ENCODE measurements at regions not wholly inside any gene's neighbourhood (a gene's known extent, or its start where the extent isn't known, plus 50 kb on each side); places are given as distances from the start of the nearest gene placed in this dataset.

DNA sequence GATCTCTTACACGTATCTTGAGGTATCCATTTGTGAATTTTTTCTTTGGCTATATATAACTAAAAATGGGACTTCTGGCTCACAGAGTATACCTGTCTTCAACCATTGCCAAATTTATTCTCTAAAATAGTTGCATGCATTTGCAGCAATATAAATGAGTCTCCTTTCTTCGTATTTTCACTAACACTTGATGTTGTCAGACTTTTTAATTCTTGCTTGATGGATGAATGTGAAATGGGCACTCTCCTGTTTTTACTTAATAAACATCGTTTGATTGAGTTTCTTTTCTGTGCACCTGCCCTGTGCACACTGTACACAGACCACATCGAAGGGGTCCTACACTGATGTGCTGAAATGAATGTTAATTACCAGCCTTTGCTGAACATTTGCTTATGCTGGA lies 121.8 kb downstream of the DDX1 start:
- Histone ChIP-seq H3K4me3 (no peak overlapping the region), H3K27ac (no peak overlapping the region)
- no peak for DNase-seq (ENCODE audit: low spot score)
- TF ChIP-seq, protein P1, sequence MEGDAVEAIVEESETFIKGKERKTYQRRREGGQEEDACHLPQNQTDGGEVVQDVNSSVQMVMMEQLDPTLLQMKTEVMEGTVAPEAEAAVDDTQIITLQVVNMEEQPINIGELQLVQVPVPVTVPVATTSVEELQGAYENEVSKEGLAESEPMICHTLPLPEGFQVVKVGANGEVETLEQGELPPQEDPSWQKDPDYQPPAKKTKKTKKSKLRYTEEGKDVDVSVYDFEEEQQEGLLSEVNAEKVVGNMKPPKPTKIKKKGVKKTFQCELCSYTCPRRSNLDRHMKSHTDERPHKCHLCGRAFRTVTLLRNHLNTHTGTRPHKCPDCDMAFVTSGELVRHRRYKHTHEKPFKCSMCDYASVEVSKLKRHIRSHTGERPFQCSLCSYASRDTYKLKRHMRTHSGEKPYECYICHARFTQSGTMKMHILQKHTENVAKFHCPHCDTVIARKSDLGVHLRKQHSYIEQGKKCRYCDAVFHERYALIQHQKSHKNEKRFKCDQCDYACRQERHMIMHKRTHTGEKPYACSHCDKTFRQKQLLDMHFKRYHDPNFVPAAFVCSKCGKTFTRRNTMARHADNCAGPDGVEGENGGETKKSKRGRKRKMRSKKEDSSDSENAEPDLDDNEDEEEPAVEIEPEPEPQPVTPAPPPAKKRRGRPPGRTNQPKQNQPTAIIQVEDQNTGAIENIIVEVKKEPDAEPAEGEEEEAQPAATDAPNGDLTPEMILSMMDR (IDR thresholded peaks at IDR 0.05), result no peak

DNA sequence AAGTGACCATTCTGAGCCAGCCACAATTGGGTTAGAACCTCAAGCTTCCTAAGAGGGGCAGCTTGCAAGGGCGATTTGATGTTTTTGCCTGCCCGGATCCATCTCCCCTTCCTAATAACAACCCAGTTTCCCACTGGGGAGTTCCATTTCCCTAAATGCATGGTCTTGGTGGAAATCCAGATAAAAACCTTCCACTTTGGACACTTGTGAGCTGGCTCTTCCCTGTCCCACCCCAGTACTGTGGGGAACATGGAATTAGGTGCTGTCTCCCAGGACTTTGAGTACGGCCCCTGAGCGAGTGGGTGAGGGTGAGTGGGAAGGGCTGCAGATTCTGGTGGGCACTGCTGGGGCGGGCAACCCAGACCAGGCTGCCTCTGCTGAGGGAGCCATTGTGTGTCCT lies 122.3 kb downstream of the DDX1 start:
- TF ChIP-seq, protein P1 (IDR thresholded peaks at IDR 0.05), result no peak

DNA sequence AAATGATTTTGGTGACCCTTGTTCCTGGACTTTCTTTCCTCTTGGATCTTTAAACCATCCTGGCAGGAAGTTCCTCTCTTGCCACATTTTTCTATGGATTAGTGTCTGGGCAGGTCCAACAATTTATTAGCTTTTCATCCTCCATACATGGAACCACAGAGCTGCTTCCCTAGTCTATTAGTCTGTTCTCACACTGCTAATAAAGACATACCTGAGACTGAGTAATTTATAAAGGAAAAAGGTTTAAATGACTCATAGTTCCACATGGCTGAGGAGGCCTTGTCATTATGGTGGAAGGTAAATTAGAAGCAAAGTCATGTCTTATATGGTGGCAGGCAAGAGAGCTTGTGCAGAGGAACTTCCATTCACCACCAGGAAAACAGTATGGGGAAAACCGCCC lies 122.9 kb downstream of the DDX1 start:
- Histone ChIP-seq H3K4me3 (no peak overlapping the region), H3K27ac (no peak overlapping the region)
- TF ChIP-seq, protein P1 (IDR thresholded peaks at IDR 0.05), result no peak
- no peak for DNase-seq (ENCODE audit: low spot score)

More for the DNA sequence above, 122.3 kb downstream of the DDX1 start:
- Histone ChIP-seq H3K4me3 (no peak overlapping the region), H3K27ac (no peak overlapping the region)
- DNase-seq (ENCODE audit: low spot score), result no peak

DNA sequence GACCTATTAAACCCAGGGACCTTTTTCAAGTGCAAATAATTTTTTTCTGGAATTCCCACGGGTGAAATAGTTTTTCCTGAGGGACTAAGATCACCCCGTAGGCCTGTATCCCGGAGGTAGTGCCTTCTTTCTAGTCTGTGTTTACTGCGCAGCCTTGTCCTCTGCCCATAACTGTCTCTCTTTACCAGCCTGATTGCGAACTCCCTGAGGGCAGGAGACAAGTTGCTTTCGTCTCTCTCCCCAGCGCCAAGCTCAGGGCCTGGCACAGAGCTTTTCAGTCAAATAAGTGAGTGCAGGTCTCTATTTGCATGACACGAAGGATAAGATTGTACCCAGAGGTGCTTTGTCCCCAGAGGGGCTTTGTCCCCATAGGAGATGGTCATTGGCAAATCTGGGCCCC lies 123.9 kb downstream of the DDX1 start:
- DNase-seq (ENCODE audit: low spot score), result no peak
- Histone ChIP-seq H3K27ac (no peak overlapping the region), H3K4me3 (no peak overlapping the region)
- TF ChIP-seq, protein P1 (IDR thresholded peaks at IDR 0.05), result no peak

DNA sequence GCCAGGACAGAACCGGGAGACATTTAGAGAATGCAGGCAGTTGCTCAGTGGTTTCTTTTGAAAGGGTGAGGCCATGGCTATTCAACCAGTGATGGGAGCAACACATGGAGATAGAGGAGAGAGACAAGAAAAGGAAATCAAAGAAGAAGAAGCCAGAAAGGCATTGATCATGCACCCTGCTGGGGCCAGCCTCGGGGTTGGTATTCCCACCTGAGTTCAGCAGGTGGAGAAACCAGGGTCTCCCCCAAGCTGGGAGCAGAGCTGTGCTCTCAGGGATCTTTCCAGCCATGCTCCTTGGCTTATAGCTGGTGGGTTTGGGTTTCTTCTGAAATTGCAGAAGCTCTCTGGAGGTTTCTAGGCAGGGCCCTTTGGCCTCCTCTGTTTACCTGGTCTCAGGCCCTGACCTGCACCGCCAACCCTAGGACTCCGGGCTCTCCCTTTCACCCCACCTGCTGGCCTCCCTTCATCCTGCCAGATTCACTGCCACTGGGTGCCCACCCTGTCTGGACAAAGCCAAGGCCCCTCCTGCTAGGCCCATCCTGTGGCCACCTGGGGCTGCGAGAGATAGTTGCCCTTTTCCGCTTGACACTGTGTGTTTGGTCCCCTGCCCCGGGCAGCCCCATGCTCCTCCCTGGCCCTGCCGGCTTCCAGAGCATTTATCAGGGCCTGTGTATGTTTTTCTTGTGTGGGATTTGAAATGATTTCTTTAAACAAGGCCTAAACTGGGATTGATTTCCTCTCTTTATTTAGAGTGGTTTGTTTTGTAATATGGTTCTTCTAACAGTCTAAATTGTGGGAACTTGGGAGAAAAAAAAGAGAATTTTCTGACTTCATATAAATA lies 126.7 kb downstream of the DDX1 start:
- no peak overlapping the region for H3K4me3 ChIP-seq
- H3K27ac ChIP-seq, result no peak overlapping the region

DNA sequence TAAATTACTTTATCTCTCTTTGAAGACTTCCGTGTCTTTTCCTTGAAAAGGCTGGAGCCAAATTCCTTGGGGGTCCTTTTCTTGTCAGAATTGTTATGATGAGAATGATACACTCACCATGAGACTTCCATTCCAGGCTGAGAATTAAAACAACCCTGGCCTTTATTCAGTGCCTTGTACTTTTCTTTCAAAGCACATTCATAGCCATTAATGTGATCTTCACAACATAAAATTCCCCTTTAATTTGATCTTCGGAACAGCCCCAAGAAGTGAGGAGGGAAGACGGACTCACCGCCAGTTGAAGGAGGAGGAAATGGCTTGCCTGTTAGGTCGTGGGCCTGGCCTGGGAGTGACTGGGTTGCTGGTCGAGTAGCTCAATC lies 127.3 kb downstream of the DDX1 start:
- DNase-seq (ENCODE audit: low spot score), result no peak
- TF ChIP-seq, protein P1 (IDR thresholded peaks at IDR 0.05), result no peak
- Histone ChIP-seq H3K4me3 (no peak overlapping the region), H3K27ac (no peak overlapping the region)

More for the DNA sequence above, 126.7 kb downstream of the DDX1 start:
- TF ChIP-seq, protein P1 (IDR thresholded peaks at IDR 0.05), result no peak
- DNase-seq (ENCODE audit: low spot score), result peak; percentile 54
